GM03348 (cell line): ENCODE measurements at regions not wholly inside any gene's neighbourhood (a gene's known extent, or its start where the extent isn't known, plus 50 kb on each side); places are given as distances from the start of the nearest gene placed in this dataset.
"Not testable (repeated sequence)": the region's sequence is repeated elsewhere in the genome, so short reads cannot be mapped to it uniquely, and the experiment has no call there.

ENCODE experiments used
- DNase-seq: peaks from one replicate; pipeline ENCODE4 v3.0.0; 2012; ENCODE audit warnings: low spot score

DNA sequence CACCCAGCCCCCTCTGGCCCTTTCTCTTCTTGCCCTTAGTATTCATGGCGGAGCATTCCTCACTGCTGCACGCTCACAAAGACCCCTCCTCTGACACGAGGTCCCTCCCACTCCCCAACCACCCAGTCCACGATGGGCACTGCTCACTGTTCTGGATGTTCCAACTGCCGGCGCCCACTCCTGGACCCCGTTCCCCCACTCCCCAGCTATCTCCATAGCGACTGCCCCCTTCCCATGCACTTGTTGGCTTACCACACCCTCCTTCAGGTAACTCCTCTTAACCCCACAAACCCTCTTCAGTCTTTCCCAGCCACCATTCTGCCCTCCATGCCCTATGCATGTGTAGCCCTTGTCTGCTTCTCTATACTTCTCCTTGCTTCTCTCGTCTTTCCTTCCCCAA, 961.5 kb upstream of the DEFB115 start:
- DNase-seq, result not testable (repeated sequence)

GRCh38 chr20:30297878-30298595, 959.4 kb upstream of the DEFB115 start:
- DNase-seq, result not testable (repeated sequence)

DNA sequence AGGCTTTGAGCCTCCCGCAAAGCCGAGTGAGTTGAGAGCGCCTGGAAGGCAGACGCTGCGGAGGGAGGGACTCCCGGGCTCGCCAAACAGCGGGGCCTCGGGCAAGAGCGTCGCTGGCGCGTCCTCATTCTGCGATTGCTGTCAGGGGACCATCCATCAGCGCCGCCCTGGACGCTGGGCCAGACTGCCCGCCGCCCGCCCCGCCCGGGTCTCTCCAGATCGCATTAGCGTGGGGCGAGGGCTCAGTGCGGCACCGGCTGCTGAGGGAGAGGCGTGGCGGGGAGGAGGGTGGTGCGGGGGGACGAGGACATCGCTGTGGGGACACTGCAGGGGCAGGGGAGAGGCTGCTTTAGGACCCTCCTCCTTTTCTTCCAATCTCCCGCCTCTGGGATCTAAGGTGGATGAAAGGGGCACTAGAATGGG, 957.2 kb upstream of the DEFB115 start:
- DNase-seq, result not testable (repeated sequence)

DNA sequence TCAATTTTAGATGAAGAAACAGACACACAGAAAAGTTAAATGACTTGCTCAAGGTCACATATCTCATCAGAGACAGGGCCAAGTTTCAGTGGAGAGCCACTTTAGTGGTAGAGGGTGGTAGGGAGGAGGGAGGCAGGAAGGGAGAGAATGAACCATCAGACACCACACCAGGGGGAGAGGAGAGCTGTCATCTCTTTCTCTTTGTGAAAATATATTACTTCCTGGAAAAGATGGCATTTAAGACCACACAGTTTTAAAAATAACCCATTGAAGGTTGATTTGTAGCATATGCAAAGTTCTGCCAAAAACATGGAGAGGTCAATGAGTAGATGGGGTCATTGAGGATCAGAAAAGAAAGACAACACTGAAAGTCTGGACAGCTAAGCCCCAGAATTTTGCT, 954.7 kb upstream of the DEFB115 start:
- DNase-seq, result not testable (repeated sequence)

DNA sequence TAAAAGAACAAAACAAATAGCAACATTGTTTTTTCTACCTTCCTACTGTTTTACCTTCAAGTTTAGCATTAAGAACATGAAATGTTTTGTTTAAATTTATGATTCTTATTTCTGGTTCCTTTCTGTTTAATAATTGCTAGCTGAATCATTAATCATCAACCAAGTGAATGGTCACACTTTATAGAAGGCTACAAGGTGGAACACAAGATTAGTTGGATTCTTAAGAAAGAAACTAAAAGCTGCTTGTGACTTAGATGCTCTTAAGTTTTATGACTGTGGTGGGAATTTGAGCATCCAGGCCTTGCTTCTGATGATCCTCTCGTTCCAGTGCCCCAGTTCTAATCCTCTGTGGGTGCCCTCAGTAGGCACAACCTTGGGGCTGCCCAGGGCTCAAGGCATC, 947.5 kb upstream of the DEFB115 start:
- DNase-seq, result not testable (repeated sequence)

GRCh38 chr20:30310385-30310784, 947.1 kb upstream of the DEFB115 start:
- DNase-seq, result not testable (repeated sequence)

DNA sequence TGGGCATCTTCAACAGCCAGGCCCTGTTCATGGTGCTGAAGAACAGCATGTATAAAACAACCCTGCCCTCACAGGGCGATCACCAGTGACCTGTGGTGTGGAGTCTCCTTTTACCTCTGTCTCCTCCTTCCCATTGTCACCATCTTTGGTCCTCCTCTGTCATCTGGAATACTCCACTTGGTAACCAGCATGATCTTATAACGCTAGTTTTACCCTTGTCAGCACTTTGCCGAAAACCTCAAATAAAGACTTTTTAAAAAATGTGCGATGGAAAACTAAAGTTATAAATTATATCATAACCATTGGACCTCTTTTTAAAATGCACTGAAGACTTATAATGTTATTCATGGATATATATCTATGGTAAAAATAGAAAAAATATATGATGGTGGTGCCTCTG, 945.2 kb upstream of the DEFB115 start:
- DNase-seq, result not testable (repeated sequence)

- not testable (repeated sequence) for DNase-seq
These were observed 943.8 kb upstream of the DEFB115 start for GRCh38 chr20:30313660-30314059.

GRCh38 chr20:30316063-30316462, 941.4 kb upstream of the DEFB115 start:
- not testable (repeated sequence) for DNase-seq

- DNase-seq, result not testable (repeated sequence)
These were observed 940.7 kb upstream of the DEFB115 start for GRCh38 chr20:30316532-30317299.

DNA sequence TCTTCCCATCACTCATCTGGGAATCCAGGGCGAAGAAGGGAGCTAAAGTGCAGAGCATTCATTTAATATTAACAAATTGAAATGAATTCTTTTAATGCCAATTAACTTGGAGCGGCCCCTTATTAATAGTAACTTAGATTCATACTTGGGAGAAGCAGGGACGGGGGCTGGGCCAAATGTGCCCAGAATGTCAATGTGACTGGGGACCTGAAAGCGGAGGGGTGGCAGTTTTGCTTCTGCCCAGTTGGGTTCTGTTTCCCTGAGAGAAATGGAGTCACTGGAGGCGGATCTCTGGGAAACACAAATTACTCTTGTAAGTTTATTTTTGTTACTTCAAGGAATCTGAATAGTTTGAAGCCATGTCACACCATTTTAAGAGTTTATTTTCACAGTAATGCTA, 923.7 kb upstream of the DEFB115 start:
- DNase-seq, result not testable (repeated sequence)

GRCh38 chr20:30337556-30337955, 919.9 kb upstream of the DEFB115 start:
- DNase-seq, result not testable (repeated sequence)

GRCh38 chr20:30348932-30349331, 908.5 kb upstream of the DEFB115 start:
- not testable (repeated sequence) for DNase-seq

- DNase-seq, result not testable (repeated sequence)
These were observed 900.5 kb upstream of the DEFB115 start for GRCh38 chr20:30356854-30357467.

DNA sequence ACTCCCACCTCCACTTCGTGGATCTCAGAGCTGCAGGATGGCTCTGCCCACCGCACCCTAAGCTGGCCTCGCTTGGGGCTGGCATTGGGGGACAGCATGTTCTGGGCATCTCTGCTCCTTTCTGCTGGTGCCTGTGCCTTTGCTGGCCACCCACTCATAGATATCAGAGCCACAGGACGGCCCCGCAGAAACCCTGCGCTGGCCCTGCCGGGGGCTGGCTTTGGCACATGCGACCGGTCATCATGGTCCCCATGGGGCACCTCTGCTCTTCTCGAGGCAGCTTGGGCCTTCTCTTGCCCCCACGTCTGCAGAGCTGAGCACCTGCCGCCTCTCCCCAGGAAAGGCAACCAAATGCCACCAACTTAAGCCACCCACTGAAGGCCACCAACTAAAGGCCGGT, 895.7 kb upstream of the DEFB115 start:
- DNase-seq, result not testable (repeated sequence)

- DNase-seq, result not testable (repeated sequence)
These were observed 881.1 kb upstream of the DEFB115 start for GRCh38 chr20:30376430-30376766.

- peak; percentile 85 for DNase-seq
These were observed 880.5 kb upstream of the DEFB115 start for GRCh38 chr20:30376767-30377658.

DNA sequence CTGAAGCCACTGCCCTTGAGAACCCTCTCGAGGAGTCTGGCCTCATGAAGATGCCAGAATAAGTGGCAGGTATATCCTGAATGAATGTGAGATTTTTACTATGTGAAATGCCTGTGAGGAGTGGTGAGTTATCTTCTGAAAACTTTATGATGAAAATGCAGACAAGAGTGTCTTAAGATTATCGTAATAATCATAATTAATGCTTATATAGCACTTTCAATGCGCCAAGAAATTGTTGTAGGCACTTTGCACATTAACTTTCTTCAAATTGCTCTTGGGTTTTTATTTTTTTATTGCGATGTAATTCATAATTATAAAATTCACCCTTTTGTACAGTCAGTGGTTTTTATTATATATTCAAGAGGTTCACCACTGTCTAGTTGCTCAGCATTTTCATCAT, 879.1 kb upstream of the DEFB115 start:
- DNase-seq, result not testable (repeated sequence)

- DNase-seq, result not testable (repeated sequence)
These were observed 878.7 kb upstream of the DEFB115 start for GRCh38 chr20:30378721-30379120.

DNA sequence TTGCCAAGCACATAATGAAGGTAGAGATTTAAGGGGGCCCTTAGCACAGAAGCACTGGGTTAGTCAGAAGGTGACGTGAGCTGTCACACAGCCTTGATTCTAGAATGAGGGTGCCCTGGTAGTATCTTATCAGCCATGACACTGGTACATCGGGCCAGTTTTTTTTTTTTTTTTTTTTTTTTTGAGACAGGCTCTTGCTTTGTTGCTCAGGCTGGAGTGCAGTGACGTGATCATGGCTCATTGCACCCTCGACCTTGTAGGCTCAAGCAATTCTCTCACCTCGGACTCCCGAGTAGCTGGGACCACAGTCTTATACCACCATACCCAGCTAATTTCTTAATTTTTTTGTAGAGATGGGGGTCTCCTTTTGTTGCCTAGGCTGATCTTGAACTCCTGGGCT, 872.6 kb upstream of the DEFB115 start:
- DNase-seq, result not testable (repeated sequence)

DNA sequence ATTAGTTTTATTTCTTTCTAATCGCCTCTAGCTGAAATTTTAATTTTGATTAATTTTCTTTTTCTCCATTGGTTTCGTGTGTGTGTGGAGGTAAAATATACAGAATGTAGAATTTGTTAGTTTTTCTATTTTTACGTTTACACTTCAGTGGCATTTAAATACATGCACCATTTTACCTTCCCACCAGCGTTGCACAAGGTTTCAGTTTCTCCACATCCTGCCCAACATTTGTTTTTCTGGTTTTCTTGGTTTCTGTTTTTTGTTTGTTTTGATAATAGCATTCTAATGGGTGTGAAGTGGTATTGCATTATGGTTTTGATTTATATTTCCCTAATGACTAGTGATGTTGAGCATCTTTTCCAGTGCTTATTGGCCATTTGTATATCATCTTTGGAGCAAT, 871.4 kb upstream of the DEFB115 start:
- DNase-seq, result not testable (repeated sequence)

GRCh38 chr20:30387823-30388222, 869.6 kb upstream of the DEFB115 start:
- not testable (repeated sequence) for DNase-seq
